ENCODE measurements at regions not wholly inside any gene's neighbourhood (a gene's known extent, or its start where the extent isn't known, plus 50 kb on each side); places are given as distances from the start of the nearest gene placed in this dataset.

- DNase-seq = no peak
These were observed 363.6 kb upstream of the CWC22 start for GRCh38 chr2:180370511-180371205.

- no peak for DNase-seq
These were observed 361.8 kb upstream of the CWC22 start for GRCh38 chr2:180368881-180369280.

DNA sequence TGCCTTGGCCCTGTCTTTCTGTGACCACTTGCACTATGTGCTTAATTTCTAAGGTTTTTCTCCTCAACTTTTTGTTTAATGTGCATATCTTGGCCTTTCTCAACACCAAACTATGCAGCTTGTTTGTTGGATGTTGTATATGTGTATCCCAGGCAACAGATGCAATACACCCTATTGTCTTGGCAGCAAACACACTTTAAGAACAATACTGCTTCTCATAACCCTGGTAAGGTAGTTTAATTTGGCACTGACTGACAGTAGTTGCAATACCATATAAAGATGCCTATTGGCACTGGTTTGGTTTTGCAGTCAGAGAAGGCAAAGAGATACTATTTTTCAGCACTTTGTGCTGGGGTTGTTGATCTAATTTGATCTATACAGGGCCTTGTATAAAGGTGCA lies 360.7 kb upstream of the CWC22 start:
- DNase-seq = no peak

- DNase-seq = no peak
These were observed 359.4 kb upstream of the CWC22 start for GRCh38 chr2:180366481-180366880.

DNA sequence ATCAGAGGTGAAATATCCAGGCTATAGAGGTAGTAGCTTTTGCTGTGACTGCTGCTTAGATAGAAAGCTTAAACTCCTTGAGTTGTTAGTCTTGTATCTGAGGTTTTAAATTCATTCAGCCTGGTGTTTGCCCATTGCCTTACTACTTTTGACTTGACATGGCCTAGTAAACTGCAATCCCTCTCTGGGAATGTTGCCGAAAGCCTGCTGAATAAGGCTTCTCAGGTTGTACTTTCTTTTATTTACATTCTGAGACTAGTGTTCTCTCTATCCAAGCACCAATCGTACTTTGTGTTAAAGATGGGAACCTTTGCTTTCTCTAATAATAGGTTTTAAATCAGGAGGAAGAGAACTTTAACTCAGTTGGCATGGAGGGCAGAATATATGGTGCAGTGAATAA lies 357.6 kb upstream of the CWC22 start:
- DNase-seq = no peak

DNA sequence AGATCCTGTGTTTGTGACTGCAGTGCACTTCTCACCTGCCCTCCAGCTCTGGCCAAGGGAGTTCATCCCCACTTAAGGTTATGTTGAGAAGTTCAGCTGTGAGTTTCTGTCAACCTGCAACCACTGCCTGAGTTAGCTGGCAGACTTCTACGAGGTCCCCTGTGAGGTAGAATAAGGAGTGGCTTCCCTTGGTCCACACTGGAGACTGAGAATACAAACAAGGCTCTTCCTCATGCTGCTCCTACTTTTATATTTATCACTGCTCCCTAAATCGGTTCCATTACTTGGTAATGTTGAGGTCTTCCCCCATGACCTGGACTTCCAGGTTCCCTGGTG lies 353.2 kb upstream of the CWC22 start:
- no peak for DNase-seq

GRCh38 chr2:180359522-180360282 lies 352.6 kb upstream of the CWC22 start:
- no peak for DNase-seq

- no peak for DNase-seq
These were observed 351.4 kb upstream of the CWC22 start for GRCh38 chr2:180358458-180358857.

- DNase-seq = no peak
These were observed 349.6 kb upstream of the CWC22 start for GRCh38 chr2:180356676-180357075.

DNA sequence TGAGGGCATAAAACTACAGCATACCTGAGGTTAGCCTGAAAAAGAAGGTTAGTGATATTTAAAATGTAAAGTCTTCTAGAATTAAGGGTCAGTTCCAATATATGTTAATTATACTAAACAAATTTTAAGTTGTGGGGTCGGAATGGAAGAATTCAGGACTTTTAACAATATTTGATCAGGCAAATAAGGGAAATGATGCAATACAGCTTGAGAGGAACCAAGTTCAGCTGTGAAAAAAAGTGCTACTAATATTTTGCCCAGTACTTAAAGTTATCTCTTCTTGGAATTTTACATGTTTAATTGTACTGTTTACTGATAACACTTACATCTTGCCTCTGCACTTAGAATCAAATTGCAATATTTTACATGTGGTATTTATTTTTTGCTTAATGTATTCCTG lies 345.5 kb upstream of the CWC22 start:
- no peak for DNase-seq

DNA sequence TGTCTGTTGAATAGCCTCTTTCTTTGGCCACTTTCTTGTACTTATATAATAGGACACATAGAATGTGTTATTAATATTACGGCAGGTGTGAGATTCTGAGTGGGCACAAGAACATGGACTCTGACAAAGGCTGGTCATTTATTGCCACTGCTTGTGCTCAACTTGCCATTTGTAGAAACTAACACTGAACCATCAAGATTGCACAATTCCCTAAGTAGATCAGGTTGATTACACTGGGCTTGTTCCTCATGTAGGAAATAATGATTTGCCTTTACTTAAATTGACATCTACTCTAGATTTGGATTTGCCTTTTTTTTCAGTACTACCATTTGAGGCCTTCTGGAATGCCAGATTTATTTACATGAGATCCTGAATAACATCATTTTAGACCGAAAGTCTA lies 342.7 kb upstream of the CWC22 start:
- no peak for DNase-seq

DNA sequence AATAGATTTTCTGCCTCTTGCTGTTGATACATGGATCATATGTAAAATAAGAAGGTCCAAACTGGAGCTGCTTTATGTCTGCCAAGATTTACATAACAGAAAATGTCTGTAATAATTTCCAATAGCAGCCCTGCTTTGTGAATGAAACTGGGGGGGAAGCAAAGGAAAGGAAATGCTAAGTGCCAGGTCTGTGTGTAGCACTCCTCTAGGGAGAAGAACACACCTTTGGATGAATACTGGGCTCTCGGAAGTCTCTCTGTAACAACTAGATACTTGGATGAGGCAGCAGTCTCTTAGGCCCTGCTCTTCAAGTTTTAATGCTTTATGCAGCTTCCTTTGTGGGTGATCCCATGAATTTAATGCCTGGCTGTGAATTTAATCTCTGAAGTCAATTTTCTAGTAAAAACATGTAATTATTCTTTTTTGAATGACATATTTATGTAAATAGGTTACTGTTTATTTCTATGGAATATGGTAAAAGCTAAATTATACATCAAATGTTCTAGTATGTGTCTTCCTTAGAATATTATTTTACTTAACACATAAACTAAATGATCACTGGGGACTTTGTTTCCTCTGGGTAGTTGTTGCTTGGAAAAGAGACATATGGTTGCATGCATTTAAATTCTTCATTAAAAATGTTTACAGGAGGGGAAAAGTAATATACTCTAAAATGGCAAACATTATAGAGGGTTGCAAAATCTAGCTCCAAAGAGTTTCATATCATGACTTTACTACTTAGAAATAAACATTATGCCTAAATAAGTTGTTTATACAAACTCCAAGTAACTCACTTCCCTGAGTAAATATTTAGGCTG lies 336.6 kb upstream of the CWC22 start:
- DNase-seq = no peak

- no peak for DNase-seq
These were observed 330.0 kb upstream of the CWC22 start for GRCh38 chr2:180337136-180337535.

DNA sequence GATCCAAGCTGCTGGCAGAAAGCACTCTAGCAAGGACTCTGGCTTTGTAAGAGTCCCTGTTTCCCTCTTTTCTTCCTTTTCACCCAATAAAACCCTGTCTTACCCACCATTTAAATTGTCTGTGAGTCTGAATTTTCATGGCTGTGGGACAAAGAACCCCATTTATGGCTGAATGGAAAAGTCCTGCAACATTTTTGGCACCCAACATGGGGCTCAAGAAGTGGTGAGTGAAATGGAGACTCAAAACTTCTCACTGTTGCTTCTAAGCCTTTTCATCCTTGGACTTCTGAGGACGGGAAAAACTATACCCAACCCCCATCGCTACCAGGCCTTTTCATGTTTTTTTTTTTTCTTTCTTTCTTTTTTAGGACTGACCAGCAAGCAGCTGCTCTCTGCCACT lies 329.5 kb upstream of the CWC22 start:
- DNase-seq = no peak

GRCh38 chr2:180334514-180334913 lies 327.4 kb upstream of the CWC22 start:
- no peak for DNase-seq

DNA sequence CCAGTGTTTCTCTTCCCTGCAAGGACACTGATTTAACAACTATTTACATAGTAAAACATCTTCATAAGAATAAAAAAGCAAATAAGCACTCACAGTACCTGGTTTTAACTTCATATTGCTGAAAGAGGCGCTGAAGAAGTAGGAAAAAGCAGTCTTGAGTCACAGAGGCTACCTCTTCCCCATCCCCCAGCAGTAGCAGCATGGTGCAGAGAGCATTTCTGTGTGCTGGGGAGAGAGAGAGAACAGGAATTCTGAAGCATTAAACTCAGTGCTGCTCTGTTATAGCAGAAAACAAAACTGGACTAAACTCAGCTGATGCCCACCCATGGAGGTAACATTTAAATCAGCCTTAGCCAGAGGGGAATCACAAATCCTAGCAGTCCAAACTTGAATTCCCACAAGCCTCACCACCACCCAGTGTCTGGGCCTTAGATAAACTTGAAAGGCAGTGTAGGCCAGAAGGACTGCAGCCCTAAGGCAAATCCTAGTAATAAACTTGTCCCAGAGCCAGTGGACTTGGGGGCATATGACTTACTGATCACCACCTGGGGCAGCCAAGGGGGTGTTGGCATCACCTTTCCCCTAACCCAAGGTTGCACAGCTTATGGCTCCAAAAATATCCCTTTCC lies 321.8 kb upstream of the CWC22 start:
- no peak for DNase-seq

GRCh38 chr2:180327185-180327584 lies 320.1 kb upstream of the CWC22 start:
- no peak for DNase-seq

- no peak for DNase-seq
These were observed 318.5 kb upstream of the CWC22 start for GRCh38 chr2:180325416-180326120.

DNA sequence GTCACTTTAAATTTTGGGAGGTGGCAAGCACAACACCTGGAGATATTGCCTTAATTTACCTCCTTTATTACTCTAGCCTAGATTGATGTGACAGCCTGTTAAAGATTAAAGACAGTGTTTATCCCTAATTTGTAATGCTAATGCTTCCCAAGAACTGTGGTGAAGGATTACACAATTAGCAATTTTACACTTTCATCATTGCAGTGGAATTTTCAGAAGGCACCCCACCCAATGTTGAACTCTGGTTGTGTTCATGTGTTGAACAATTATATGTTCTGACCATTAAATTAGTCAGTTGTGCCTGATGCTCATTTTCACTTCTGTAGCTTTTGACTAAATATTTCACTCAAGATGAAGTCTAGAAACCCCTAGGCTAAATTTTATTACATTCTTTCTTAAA lies 317.1 kb upstream of the CWC22 start:
- no peak for DNase-seq

GRCh38 chr2:180322781-180323180 lies 315.7 kb upstream of the CWC22 start:
- no peak for DNase-seq

- no peak for DNase-seq
These were observed 312.7 kb upstream of the CWC22 start for GRCh38 chr2:180319586-180320405.

Data from hypothalamus (tissue), 51 donors.